DMS 273 treated with DMSO at 0.1 percent for 48 hours (cell line): ENCODE measurements at regions not wholly inside any gene's neighbourhood (a gene's known extent, or its start where the extent isn't known, plus 50 kb on each side); places are given as distances from the start of the nearest gene placed in this dataset.
"Not testable (repeated sequence)": the region's sequence is repeated elsewhere in the genome, so short reads cannot be mapped to it uniquely, and the experiment has no call there.

ENCODE experiments used
- DNase-seq: peaks from one replicate; lab custom pipeline; 2025; lab: John Stamatoyannopoulos, UW

DNA sequence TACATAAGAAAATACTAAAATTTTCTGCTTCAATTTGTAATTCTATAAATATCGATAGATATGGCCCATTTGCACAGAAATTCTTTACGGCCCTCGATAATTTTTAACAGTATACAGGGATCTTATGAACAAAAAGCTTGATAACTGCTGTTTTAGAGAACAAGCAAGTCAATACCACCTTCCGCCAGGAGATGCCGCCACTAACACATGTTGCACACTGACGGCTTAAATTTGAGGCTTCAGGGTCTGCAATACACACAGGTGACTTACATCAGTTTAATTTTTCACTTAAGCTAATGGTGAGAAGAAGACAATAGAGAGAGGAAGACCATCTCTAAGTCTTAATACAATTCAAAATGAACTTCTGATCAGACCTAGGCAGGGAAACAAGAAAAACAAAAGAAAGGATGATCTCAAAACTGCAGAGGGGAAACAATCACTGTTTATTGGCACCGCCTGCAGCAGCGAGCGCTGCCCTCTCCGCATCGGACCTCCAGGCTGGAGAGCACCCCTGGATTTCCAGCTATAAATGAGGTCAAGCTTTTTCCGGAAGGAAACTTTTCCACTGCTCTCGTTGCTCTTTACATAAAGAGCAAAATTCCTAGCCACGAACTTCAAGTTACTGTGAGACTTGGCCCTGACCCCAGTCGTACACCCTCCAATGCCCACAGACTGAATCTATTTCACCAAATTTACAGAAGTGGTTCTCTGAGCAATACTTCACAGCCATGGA, 53.9 kb downstream of the OTOR start:
- peak; percentile 3 for DNase-seq

- DNase-seq = no peak
Measured at GRCh38 chr20:16802652-16802935, 54.4 kb downstream of the OTOR start.

- DNase-seq = peak; percentile 4
Measured at GRCh38 chr20:16803965-16804792, 56.0 kb downstream of the OTOR start.

DNA sequence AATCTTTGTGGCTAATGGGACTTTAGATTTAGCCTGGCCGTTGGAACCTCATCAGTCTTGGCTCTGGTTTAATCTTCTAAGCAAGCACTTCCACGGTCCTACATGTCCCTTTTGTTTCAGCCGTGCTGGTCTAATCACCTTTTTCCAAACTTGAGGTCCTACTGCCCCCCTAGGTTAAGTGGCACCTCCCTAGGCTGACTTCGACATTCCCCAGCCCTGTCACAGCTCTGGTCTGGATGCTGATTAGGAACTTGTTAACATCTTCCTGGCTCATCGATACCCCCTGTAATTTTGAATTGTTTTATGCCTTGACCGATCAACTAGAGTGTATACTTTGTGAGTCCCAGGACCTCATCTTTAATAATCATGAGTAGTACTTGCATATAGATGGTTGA, 56.6 kb downstream of the OTOR start:
- no peak for DNase-seq

GRCh38 chr20:16806061-16806460, 57.9 kb downstream of the OTOR start:
- no peak for DNase-seq

GRCh38 chr20:16806886-16807285, 58.7 kb downstream of the OTOR start:
- no peak for DNase-seq

DNA sequence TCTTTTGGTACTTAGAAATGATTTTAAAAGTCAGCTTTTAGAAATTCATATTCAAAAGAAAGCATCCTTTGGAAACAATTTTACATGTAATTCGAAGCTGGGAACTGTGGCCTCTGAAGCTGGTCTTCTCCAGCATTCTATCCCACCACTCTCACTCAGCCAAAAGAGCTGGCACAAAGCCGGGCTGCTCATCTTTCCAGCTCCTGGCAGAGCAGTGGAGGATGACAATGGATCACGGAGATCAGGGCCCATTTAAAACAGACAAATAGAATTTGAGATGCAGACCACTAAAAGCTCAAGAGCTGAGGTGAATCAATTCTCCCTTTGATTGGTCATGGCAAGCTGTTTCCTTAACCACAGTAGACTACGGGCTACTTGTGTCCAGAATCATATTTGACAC, 60.6 kb downstream of the OTOR start:
- no peak for DNase-seq

DNA sequence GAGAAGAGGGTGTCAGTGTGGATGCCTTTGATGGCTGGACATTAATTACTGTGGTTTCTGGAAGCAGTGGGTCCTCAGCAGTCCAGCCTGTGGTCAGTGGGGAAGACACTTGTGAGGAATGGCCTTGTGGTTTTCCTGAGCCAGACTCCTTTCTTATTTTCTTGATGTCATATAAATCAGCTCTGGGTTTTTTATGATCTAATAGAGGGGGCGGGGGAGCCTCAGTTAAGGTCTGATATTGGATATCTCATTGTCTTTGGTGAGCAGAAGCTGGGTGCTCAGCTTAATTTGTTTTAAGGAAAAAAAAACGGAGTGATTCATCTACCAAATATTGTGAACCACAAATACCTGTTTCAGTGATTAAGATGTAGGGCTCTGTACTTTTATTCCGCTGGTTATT, 62.1 kb downstream of the OTOR start:
- no peak for DNase-seq

DNA sequence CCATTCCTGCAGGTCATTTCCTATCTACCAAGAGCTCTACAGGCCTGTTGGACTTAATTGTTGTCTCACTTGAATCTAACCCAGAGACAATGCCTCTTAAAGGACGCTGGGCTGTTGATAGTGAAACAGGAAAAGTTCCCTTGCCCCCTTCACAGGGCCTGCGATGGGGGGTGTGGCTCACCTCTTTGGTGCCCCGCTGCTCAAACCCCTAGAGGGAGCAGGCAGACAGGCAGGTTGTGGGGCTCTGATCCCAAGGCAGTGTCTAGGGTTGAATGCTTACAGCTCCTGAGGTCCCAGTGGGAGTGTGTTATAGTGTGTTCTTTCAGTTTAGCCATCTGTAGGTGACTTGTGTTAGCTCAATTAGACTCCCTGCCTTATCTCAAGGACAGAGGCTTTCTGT, 68.0 kb downstream of the OTOR start:
- DNase-seq = no peak

GRCh38 chr20:16819483-16819882, 71.3 kb downstream of the OTOR start:
- no peak for DNase-seq

DNA sequence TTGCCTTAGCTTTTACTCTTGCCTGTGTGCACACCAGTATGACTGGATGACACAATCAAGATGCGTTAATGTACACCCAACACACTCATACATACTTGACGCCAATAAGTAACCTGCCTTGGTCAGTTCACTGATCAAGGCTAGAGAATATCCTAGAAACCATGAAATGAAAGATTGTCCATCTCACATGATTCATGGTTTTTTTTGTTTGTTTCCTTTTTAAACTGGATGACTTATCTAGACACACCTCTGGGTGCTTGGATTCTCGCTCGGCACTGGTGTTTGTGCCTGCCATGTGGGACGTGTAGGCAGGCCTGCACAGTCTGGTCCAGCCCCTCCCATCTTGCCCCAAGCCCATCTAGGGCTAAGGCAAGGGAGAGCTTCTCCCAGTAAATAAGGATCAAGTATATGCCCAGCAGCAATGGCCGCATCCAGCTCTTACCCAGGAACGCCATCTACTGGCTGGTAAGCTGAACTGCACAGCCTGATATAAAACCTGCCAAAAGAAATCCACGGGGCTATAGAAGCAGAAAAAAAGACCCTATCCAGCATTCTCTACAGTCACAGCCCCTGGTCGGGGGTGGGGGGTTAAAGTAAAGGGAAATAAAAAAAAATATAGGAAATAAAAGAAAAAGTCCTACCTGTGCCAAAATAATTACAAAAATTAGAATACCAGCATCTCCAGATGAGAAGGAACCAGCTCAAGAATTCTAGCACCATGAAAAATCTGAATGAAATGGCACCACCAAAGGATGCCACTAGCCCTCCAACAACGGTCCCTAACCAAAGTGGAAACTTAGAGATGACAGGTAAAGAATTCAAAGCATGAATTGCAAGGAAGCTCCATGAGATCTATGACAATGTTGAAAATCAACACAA, 73.3 kb downstream of the OTOR start:
- no peak for DNase-seq

GRCh38 chr20:16824664-16825063, 76.5 kb downstream of the OTOR start:
- no peak for DNase-seq

DNA sequence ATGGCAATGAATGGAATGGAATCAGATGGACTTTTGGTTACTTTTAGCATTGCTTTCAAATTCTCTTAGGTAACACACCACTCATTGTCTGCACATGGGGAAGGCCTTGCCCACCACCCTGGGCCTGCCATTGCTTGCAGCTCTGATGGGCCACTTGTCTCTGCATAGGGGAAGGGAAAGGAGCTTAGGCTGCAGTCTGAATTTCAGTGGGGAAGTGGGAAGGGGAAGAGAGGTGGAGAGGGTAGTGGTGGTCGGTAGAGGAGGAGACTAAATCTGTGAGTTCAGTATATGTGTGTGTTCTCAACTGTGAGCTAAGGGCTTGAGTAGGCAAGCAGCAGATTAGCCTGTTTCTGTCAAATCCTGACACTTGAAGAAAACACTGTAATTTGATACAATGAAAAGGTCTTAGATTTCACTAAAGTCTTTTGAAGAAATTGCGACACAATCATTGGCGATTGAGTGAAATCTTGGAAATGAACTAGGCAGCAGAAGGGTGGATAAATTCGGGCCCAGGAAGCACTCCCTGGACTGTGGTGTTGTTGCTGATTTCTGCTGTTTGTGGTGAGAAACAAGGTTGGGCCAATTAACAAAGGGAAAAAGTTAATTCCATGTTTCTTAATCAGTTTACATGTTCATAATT, 80.6 kb downstream of the OTOR start:
- DNase-seq = no peak

GRCh38 chr20:16835690-16836089, 87.5 kb downstream of the OTOR start:
- DNase-seq = not testable (repeated sequence)

DNA sequence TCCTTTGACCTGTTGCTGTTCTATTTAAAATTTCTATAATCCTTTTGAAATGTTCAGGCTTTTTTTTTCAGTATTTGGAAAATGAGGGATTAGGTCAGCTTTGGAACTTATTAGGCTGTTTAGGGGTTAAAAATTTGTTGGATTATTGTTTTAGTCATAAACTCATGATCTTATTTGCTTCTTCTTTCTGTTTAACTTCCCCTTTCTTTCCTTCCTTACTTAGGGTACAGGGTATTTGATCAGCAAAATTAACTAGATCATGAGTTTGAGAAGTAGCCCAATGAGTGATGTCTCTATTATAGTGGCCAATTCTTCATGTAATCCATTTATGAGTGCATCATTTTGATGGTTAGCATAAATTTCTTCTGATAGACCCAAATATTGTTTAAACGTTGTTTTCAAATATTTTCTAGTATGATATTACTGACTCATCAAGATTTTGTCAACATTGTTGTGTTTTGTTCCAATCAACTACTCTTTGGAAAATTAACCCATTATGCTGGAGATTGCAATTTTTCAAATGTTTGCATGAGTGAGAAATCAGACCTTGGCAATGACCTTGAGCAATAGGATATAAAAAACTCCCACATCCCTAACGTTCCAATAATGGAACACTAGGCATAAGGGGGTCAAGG, 94.4 kb downstream of the OTOR start:
- no peak for DNase-seq

- DNase-seq = no peak
Measured at GRCh38 chr20:16844406-16844805, 96.2 kb downstream of the OTOR start.

GRCh38 chr20:16846006-16846405, 97.8 kb downstream of the OTOR start:
- DNase-seq = no peak

GRCh38 chr20:16848061-16848460, 99.9 kb downstream of the OTOR start:
- no peak for DNase-seq

GRCh38 chr20:16848526-16848925, 100.4 kb downstream of the OTOR start:
- DNase-seq = no peak

- no peak for DNase-seq
Measured at GRCh38 chr20:16860914-16861313, 112.8 kb downstream of the OTOR start.

DNA sequence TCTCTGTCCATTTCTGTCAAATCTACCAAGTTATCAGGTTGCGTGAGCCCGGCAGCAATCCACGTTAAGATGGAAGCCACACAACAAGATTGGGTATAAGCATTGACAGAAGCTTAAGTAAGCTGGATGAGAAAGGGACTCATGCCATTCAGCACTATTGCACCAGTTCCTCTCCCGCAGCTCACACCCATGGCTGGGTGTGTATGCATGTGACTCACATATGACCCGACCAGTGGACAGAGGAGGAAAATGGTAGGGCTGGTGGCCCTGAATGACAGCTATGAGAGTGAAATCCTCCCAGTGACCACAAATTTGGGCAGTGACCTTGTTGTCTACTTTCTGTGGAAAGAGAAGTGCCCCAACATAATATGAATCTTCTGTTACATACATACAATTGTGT, 113.5 kb downstream of the OTOR start:
- no peak for DNase-seq

DNA sequence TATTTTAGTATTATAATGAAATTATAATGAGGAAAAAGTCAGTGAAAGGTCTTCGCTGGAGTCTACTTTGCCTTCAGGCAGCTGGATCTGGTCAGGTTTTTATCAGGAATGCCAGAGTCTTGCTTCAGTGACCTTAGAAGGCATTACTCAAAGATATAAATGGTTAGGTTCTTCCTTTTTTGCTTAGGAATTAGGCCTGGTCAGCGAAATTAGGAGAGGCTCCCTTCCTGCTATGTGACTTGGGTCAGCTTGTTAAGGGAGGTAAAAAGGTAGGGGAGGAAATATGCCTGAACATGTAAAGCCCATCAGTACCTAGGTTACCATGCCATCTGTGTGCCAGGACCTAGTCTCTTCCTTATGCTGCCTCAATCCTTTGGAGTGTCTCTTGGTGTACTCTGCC, 115.1 kb downstream of the OTOR start:
- DNase-seq = no peak
